ENCODE measurements at regions not wholly inside any gene's neighbourhood (a gene's known extent, or its start where the extent isn't known, plus 50 kb on each side); places are given as distances from the start of the nearest gene placed in this dataset.

GRCh38 chr4:180152831-180153230, 2090.4 kb upstream of the TENM3 start:
- no peak for DNase-seq (ENCODE audit: low read depth)
- H3K4me3 ChIP-seq (ENCODE audit: low read depth, low read length) = no peak overlapping the region
- no peak for TF ChIP-seq CTCF (conservative IDR thresholded peaks at IDR 0.05; ENCODE audit: low read depth, low read length)

GRCh38 chr4:180153587-180153986, 2089.6 kb upstream of the TENM3 start:
- no peak for TF ChIP-seq CTCF (conservative IDR thresholded peaks at IDR 0.05; ENCODE audit: low read depth, low read length)
- H3K4me3 ChIP-seq (ENCODE audit: low read depth, low read length) = no peak overlapping the region
- DNase-seq (ENCODE audit: low read depth) = no peak

- DNase-seq (ENCODE audit: low read depth) = no peak
- no peak for TF ChIP-seq CTCF (conservative IDR thresholded peaks at IDR 0.05; ENCODE audit: low read depth, low read length)
- H3K4me3 ChIP-seq (ENCODE audit: low read depth, low read length) = no peak overlapping the region
Measured at GRCh38 chr4:180156684-180157083, 2086.5 kb upstream of the TENM3 start.

- no peak for TF ChIP-seq CTCF (conservative IDR thresholded peaks at IDR 0.05; ENCODE audit: low read depth, low read length)
- no peak for DNase-seq (ENCODE audit: low read depth)
- no peak overlapping the region for H3K4me3 ChIP-seq (ENCODE audit: low read depth, low read length)
Measured at GRCh38 chr4:180160195-180160983, 2082.8 kb upstream of the TENM3 start.

GRCh38 chr4:180164799-180165198, 2078.4 kb upstream of the TENM3 start:
- peak; percentile 96 for DNase-seq (ENCODE audit: low read depth)
- no peak overlapping the region for H3K4me3 ChIP-seq (ENCODE audit: low read depth, low read length)
- TF ChIP-seq CTCF (conservative IDR thresholded peaks at IDR 0.05; ENCODE audit: low read depth, low read length) = no peak

- no peak overlapping the region for H3K4me3 ChIP-seq (ENCODE audit: low read depth, low read length)
- DNase-seq (ENCODE audit: low read depth) = no peak
- TF ChIP-seq CTCF (conservative IDR thresholded peaks at IDR 0.05; ENCODE audit: low read depth, low read length) = no peak
Measured at GRCh38 chr4:180169394-180169793, 2073.8 kb upstream of the TENM3 start.

GRCh38 chr4:180169966-180170365, 2073.2 kb upstream of the TENM3 start:
- no peak for DNase-seq (ENCODE audit: low read depth)
- no peak for TF ChIP-seq CTCF (conservative IDR thresholded peaks at IDR 0.05; ENCODE audit: low read depth, low read length)
- no peak overlapping the region for H3K4me3 ChIP-seq (ENCODE audit: low read depth, low read length)

Measured in epithelial cell of proximal tubule (primary cell).